Right atrium auricular region (tissue), 2 donors: ENCODE measurements at regions not wholly inside any gene's neighbourhood (a gene's known extent, or its start where the extent isn't known, plus 50 kb on each side); places are given as distances from the start of the nearest gene placed in this dataset.
"Not testable (repeated sequence)": the region's sequence is repeated elsewhere in the genome, so short reads cannot be mapped to it uniquely, and the experiment has no call there.

Source experiments
- DNase-seq: peaks from one replicate; pipeline ENCODE4 v3.0.0-alpha.2; 2019; ENCODE audit warnings: low spot score
- H3K27ac ChIP-seq, 2 donors: fragments of 200-600 bp; sonication (generic); 1 replicate in 1 of 2; 2 replicates in 1 of 2; pipeline ENCODE4 v1.5.1; 2016 to 2019
- H3K27me3 ChIP-seq, 2 donors: fragments of 200-600 bp; sonication (generic); one replicate each; pipeline versions ENCODE4 v1.5.1 to v1.6.0; 2017 to 2019
- H3K36me3 ChIP-seq: fragments of 200-600 bp; sonication (generic); one replicate; pipeline ENCODE4 v1.5.1; 2016
- H3K4me1 ChIP-seq, 2 donors: fragments of 200-600 bp; sonication (generic); one replicate each; pipeline versions ENCODE4 v1.5.1 to v1.6.0; 2017 to 2019
- H3K4me3 ChIP-seq, 2 donors: fragments of 200-600 bp; sonication (generic); 1 replicate in 1 of 2; 2 replicates in 1 of 2; pipeline ENCODE4 v1.5.1; 2017 to 2019; ENCODE audit warnings: mild to moderate bottlenecking in 1 of 2, moderate library complexity in 1 of 2
- H3K9me3 ChIP-seq, 2 donors: fragments of 200-600 bp; sonication (generic); one replicate each; pipeline ENCODE4 v1.5.1; 2019
- TF ChIP-seq, protein P1 (sequence below), 2 donors: fragments of 200-600 bp; sonication (generic); IDR thresholded peaks; one replicate each; pipeline ENCODE4 v1.5.1; 2019; ENCODE audit warnings: antibody characterized with exemption in 2 of 2

DNA sequence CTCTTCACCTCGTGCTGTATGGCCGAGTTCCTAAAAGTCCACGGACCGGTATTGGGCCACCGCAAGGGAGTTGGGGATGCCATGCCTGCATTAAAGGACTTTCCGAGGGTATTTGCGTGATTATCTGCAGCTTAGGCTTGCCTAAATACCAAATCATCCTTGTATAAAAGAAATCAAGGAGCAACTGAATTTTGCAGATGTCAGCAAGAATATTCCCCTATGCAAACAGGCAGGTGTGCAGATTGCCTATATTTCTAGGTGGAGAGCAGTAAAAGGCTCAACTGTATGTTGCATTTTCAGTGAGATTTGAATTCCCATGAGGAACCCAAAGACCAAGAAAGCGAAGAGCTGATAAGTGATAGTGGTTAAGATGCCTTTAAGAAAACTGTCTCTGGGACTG lies 452.3 kb downstream of the CDH11 start:
- TF ChIP-seq, protein P1, sequence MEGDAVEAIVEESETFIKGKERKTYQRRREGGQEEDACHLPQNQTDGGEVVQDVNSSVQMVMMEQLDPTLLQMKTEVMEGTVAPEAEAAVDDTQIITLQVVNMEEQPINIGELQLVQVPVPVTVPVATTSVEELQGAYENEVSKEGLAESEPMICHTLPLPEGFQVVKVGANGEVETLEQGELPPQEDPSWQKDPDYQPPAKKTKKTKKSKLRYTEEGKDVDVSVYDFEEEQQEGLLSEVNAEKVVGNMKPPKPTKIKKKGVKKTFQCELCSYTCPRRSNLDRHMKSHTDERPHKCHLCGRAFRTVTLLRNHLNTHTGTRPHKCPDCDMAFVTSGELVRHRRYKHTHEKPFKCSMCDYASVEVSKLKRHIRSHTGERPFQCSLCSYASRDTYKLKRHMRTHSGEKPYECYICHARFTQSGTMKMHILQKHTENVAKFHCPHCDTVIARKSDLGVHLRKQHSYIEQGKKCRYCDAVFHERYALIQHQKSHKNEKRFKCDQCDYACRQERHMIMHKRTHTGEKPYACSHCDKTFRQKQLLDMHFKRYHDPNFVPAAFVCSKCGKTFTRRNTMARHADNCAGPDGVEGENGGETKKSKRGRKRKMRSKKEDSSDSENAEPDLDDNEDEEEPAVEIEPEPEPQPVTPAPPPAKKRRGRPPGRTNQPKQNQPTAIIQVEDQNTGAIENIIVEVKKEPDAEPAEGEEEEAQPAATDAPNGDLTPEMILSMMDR (IDR thresholded peaks at IDR 0.05), result no peak
- H3K4me3 ChIP-seq, result no peak overlapping the region
- H3K27me3 ChIP-seq, result no peaks in the 10 kb centered on the region
- no peaks in the 10 kb centered on the region for H3K4me1 ChIP-seq
- no peaks in the 10 kb centered on the region for H3K9me3 ChIP-seq
- no peaks in the 10 kb centered on the region for H3K36me3 ChIP-seq
- no peak for DNase-seq
- no peak overlapping the region for H3K27ac ChIP-seq

- Histone ChIP-seq H3K4me3 (no peak overlapping the region), H3K27me3 (no peaks in the 10 kb centered on the region), H3K4me1 (no peaks in the 10 kb centered on the region), H3K9me3 (no peaks in the 10 kb centered on the region), H3K36me3 (no peaks in the 10 kb centered on the region), H3K27ac (no peak overlapping the region)
- TF ChIP-seq, protein P1 (IDR thresholded peaks at IDR 0.05), result no peak
- no peak for DNase-seq
Measured at GRCh38 chr16:64667334-64667877, 454.5 kb downstream of the CDH11 start.

GRCh38 chr16:64662312-64662711 lies 459.6 kb downstream of the CDH11 start:
- DNase-seq, H3K9me3 ChIP-seq, H3K4me1 ChIP-seq, H3K36me3 ChIP-seq, H3K27me3 ChIP-seq, H3K4me3 ChIP-seq, H3K27ac ChIP-seq: not testable (repeated sequence)

GRCh38 chr16:64659866-64660265 lies 462.0 kb downstream of the CDH11 start:
- Histone ChIP-seq H3K27ac (no peak overlapping the region), H3K4me1 (no peaks in the 10 kb centered on the region), H3K27me3 (no peaks in the 10 kb centered on the region), H3K9me3 (no peaks in the 10 kb centered on the region), H3K4me3 (no peak overlapping the region), H3K36me3 (no peaks in the 10 kb centered on the region)
- TF ChIP-seq, protein P1 (IDR thresholded peaks at IDR 0.05), result no peak
- DNase-seq, result no peak

DNA sequence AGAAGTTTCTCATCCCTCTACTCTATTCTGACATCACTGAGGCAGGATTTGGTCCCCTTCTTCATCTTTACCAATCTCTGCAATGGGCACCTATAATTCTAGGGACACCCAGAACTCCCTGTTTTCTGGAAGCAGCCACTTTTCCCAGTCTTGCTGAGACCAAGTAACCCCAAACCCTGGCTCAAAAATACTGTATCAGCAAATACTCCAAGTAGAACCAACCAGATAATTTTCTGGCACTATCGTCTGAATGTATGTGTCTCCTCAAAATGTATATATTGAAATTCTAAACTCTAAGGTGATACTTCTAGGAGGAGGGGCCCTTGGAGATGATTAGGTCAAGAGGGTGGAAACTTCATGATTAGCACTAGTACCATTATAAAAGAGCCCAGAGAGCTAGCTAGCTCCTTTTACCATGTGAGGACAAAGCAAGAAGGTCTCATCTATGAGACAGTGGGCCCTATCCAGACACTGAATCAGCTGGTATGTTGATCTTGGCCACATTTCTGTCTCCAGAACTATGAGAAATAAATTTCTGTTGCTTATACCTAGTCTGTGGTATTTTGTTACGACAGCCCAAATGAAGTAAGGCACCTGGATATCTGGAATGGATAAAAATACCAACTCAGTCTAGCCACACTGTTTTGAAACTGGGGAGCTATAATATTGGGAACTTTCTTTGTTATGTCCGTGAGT lies 464.4 kb downstream of the CDH11 start:
- H3K4me1 ChIP-seq, result no peaks in the 10 kb centered on the region
- H3K36me3 ChIP-seq, result no peaks in the 10 kb centered on the region
- TF ChIP-seq, protein P1 (IDR thresholded peaks at IDR 0.05), result no peak
- H3K27ac ChIP-seq, result no peak overlapping the region
- H3K27me3 ChIP-seq, result no peaks in the 10 kb centered on the region
- no peak overlapping the region for H3K4me3 ChIP-seq
- DNase-seq, result no peak
- no peaks in the 10 kb centered on the region for H3K9me3 ChIP-seq

- H3K4me3 ChIP-seq, result no peak overlapping the region
- no peaks in the 10 kb centered on the region for H3K4me1 ChIP-seq
- no peaks in the 10 kb centered on the region for H3K27me3 ChIP-seq
- TF ChIP-seq, protein P1 (IDR thresholded peaks at IDR 0.05), result no peak
- no peak for DNase-seq
- no peaks in the 10 kb centered on the region for H3K36me3 ChIP-seq
- no peak overlapping the region for H3K27ac ChIP-seq
- no peaks in the 10 kb centered on the region for H3K9me3 ChIP-seq
Measured at GRCh38 chr16:64656471-64656870, 465.4 kb downstream of the CDH11 start.
